ACHN (cell line): ENCODE measurements at regions not wholly inside any gene's neighbourhood (a gene's known extent, or its start where the extent isn't known, plus 50 kb on each side); places are given as distances from the start of the nearest gene placed in this dataset.

ENCODE experiments used
- DNase-seq: peaks from one replicate; pipeline ENCODE4 v3.0.0-alpha.2; 2015
- in situ Hi-C: cut with HindIII; loops from 2 replicates; pipeline ENCODE4 v1.10.0; 2017; ENCODE audit warnings: low sequenced_read_pairs, low pct_ligation_motif_present, low pct_unique_long_range_greater_than_20kb

GRCh38 chr11:8790968-8791367 lies 108.4 kb downstream of the RPL27A start:
- in situ Hi-C loops: no loop called here
- DNase-seq: no peak

GRCh38 chr11:8792710-8793109 lies 110.1 kb downstream of the RPL27A start:
- in situ Hi-C loops: no loop called here
- DNase-seq: no peak

- DNase-seq: no peak
- in situ Hi-C loops: no loop called here
These were observed 110.7 kb downstream of the RPL27A start for GRCh38 chr11:8793114-8793777.

- in situ Hi-C loops: no loop called here
- DNase-seq: no peak
These were observed 111.5 kb downstream of the RPL27A start for GRCh38 chr11:8794126-8794525.

- DNase-seq: no peak
- in situ Hi-C loops: no loop called here
These were observed 112.1 kb downstream of the RPL27A start for GRCh38 chr11:8794677-8795103.

- in situ Hi-C loops: no loop called here
- DNase-seq: no peak
These were observed 114.0 kb upstream of the AKIP1 start for GRCh38 chr11:8796941-8797340.

GRCh38 chr11:8799273-8799672 lies 111.7 kb upstream of the AKIP1 start:
- no peak for DNase-seq
- in situ Hi-C loops: no loop called here

GRCh38 chr11:8800520-8801110 lies 110.4 kb upstream of the AKIP1 start:
- in situ Hi-C loops: no loop called here
- DNase-seq: no peak

- in situ Hi-C loops: no loop called here
These were observed 109.9 kb upstream of the AKIP1 start for GRCh38 chr11:8801121-8801520.

GRCh38 chr11:8802251-8802650 lies 108.7 kb upstream of the AKIP1 start:
- no peak for DNase-seq
- in situ Hi-C loops: no loop called here

More at GRCh38 chr11:8801121-8801520, 109.9 kb upstream of the AKIP1 start:
- no peak for DNase-seq

- DNase-seq: no peak
- in situ Hi-C loops: no loop called here
These were observed 107.0 kb upstream of the AKIP1 start for GRCh38 chr11:8803973-8804372.

- no peak for DNase-seq
- in situ Hi-C loops: no loop called here
These were observed 105.7 kb upstream of the AKIP1 start for GRCh38 chr11:8805296-8805695.

GRCh38 chr11:8806974-8807373 lies 104.0 kb upstream of the AKIP1 start:
- no peak for DNase-seq
- in situ Hi-C loops: no loop called here

GRCh38 chr11:8807544-8808225 lies 103.3 kb upstream of the AKIP1 start:
- DNase-seq: peak; percentile 29
- in situ Hi-C loops: no loop called here

- in situ Hi-C loops: no loop called here
These were observed 102.8 kb upstream of the AKIP1 start for GRCh38 chr11:8808226-8808585.

GRCh38 chr11:8809241-8809938 lies 101.6 kb upstream of the AKIP1 start:
- DNase-seq: no peak
- in situ Hi-C loops: no loop called here

More at GRCh38 chr11:8808226-8808585, 102.8 kb upstream of the AKIP1 start:
- no peak for DNase-seq

GRCh38 chr11:8809939-8810539 lies 101.0 kb upstream of the AKIP1 start:
- in situ Hi-C loops: no loop called here
- DNase-seq: peak; percentile 37

GRCh38 chr11:8810540-8811301 lies 100.3 kb upstream of the AKIP1 start:
- peak; percentile 70 for DNase-seq
- in situ Hi-C loops: no loop called here
